K562 (cell line): ENCODE measurements at regions not wholly inside any gene's neighbourhood (a gene's known extent, or its start where the extent isn't known, plus 50 kb on each side); places are given as distances from the start of the nearest gene placed in this dataset.

Source experiments
- ATAC-seq: fragments of 200-7000 bp; cut with Tn5 transposase; 3 replicates; pipeline ENCODE4 v1.9.1; 2020; ENCODE audit warnings: moderate library complexity
- BruUV-seq: library from RNA; stranded (reverse); fragments of 400-500 nt; replicated peaks from 2 replicates; lab custom pipeline; 2021; lab: Mats Ljungman, UMichigan
- CTCF ChIA-PET: fragments of 300-600 bp; formaldehyde crosslinking; extraction: SDS; loops from one replicate; lab custom pipeline; 2021; ENCODE audit warnings: low intra/inter-chr PET ratio; lab: Yijun Ruan, JAX
- POLR2A ChIA-PET: fragments of 300-600, 350-650 bp; sonication (Branson Sonifier 250); formaldehyde crosslinking; extraction: SDS; loops from one replicate; lab custom pipeline; 2021; ENCODE audit warnings: antibody characterized with exemption, inconsistent platforms; lab: Yijun Ruan, JAX
- DNase-seq, 4 experiments: peaks; one replicate each; pipeline versions ENCODE4 v3.0.0 to v3.0.0-alpha.2; 2011 to 2018; ENCODE audit warnings: low spot score in 3 of 4, mixed read lengths in 3 of 4; ENCODE audit errors: extremely low read depth in 1 of 4
- FAIRE-seq: peaks from 2 replicates; lab custom pipeline; 2011; peaks lifted over from hg19 to GRCh38; lab: Jason Lieb, UNC
- H2AFZ ChIP-seq: 2 replicates; pipeline ENCODE4 v1.6.0; 2011; ENCODE audit warnings: low read depth, low read length, control low read depth, inconsistent platforms
- H3K27ac ChIP-seq: fragments of 200-600 bp; 3 replicates; pipeline ENCODE4 v1.8.0; 2011; ENCODE audit warnings: low read depth, mild to moderate bottlenecking, control low read depth, inconsistent platforms, low read length, moderate library complexity, mixed read lengths; ENCODE audit errors: extremely low read depth
- H3K27me3 ChIP-seq, 2 experiments: fragments of 300-600 bp in 1 of 2; 2 replicates in 1 of 2; 3 replicates in 1 of 2; pipeline versions ENCODE4 v1.6.0 to v1.8.0; 2011; ENCODE audit warnings: inconsistent platforms in 2 of 2, low read length in 2 of 2, mild to moderate bottlenecking in 1 of 2, mixed read lengths in 1 of 2, moderate library complexity in 1 of 2; ENCODE audit not compliant: control insufficient read depth in 2 of 2, insufficient read depth in 2 of 2
- H3K36me3 ChIP-seq: fragments of 300-600 bp; 3 replicates; pipeline ENCODE4 v1.8.0; 2011; ENCODE audit warnings: mild to moderate bottlenecking, low read length, inconsistent platforms; ENCODE audit not compliant: control insufficient read depth, insufficient read depth
- H3K4me1 ChIP-seq, 2 experiments: fragments of 200-600 bp in 1 of 2; replicated peaks in 1 of 2; 2 replicates in 1 of 2; 3 replicates in 1 of 2; pipeline versions ENCODE4 v1.5.1 to v1.8.0; 2011; ENCODE audit warnings: inconsistent platforms in 2 of 2, low read length in 2 of 2, mild to moderate bottlenecking in 1 of 2, mixed read lengths in 1 of 2, moderate library complexity in 1 of 2; ENCODE audit not compliant: control insufficient read depth in 2 of 2, insufficient read depth in 2 of 2
- H3K4me2 ChIP-seq: 2 replicates; pipeline ENCODE4 v1.6.1; 2011; ENCODE audit warnings: low read length, control low read depth, inconsistent platforms, mixed read lengths; ENCODE audit not compliant: insufficient read depth
- H3K4me3 ChIP-seq: fragments of 200-600 bp; sonication (generic), shearing (Covaris generic); 2 replicates; pipeline ENCODE4 v1.5.1; 2016; ENCODE audit warnings: control low read depth, inconsistent platforms
- H3K79me2 ChIP-seq: fragments of 200-600 bp; 3 replicates; pipeline ENCODE4 v1.8.0; 2011; ENCODE audit warnings: low read length, inconsistent platforms; ENCODE audit not compliant: control insufficient read depth, insufficient read depth
- H3K9ac ChIP-seq, 2 experiments: 2 replicates each; pipeline versions ENCODE4 v1.6.0 to v1.6.1; 2011; ENCODE audit warnings: low read depth in 2 of 2, low read length in 2 of 2, control low read depth in 1 of 2, inconsistent platforms in 1 of 2, mild to moderate bottlenecking in 1 of 2, mixed read lengths in 1 of 2; ENCODE audit not compliant: insufficient read depth in 1 of 2
- H3K9me1 ChIP-seq: one replicate; pipeline ENCODE4 v1.6.0; 2011; ENCODE audit warnings: inconsistent platforms, mild to moderate bottlenecking, low read length, moderate library complexity; ENCODE audit not compliant: control insufficient read depth, insufficient read depth
- H3K9me3 ChIP-seq: replicated peaks from 2 replicates; pipeline ENCODE4 v1.5.1; 2011; ENCODE audit warnings: low read depth, low read length, inconsistent platforms; ENCODE audit not compliant: control insufficient read depth, insufficient read depth
- H4K20me1 ChIP-seq: replicated peaks from 2 replicates; pipeline ENCODE4 v1.6.1; 2011; ENCODE audit warnings: low read length, inconsistent platforms, mixed read lengths; ENCODE audit not compliant: control insufficient read depth, insufficient read depth
- FOXA3 ChIP-seq, 2 experiments: fragments of 450-650 bp in 1 of 2; sonication (generic) in 1 of 2; formaldehyde crosslinking; IDR thresholded peaks in 1 of 2; conservative IDR thresholded peaks in 1 of 2; 2 replicates each; pipeline versions ENCODE4 v1.4.0 to v1.8.0; 2020 to 2022; ENCODE audit warnings: mild to moderate bottlenecking in 2 of 2, missing genetic modification reagents in 1 of 2
- GMEB1 ChIP-seq: fragments of 250-450 bp; sonication (Bioruptor Pico); IDR thresholded peaks from 2 replicates; pipeline ENCODE4 v1.4.0; 2020; ENCODE audit warnings: mild to moderate bottlenecking
- HEY1 ChIP-seq: fragments of 250-450 bp; sonication (Bioruptor Pico); IDR thresholded peaks from 2 replicates; pipeline ENCODE4 v1.5.0; 2020; ENCODE audit warnings: mild to moderate bottlenecking, moderate library complexity, borderline replicate concordance
- KAT7 ChIP-seq: sonication (generic); formaldehyde crosslinking; IDR thresholded peaks from 2 replicates; pipeline ENCODE4 v1.8.0; 2022; ENCODE audit warnings: missing genetic modification reagents, mild to moderate bottlenecking, borderline replicate concordance
- MED1 ChIP-seq: sonication (generic); formaldehyde crosslinking; IDR thresholded peaks from 2 replicates; pipeline ENCODE4 v1.8.1; 2023; ENCODE audit warnings: missing genetic modification reagents, borderline replicate concordance
- PTBP1 ChIP-seq: fragments of 200-400 bp; formaldehyde crosslinking; IDR thresholded peaks from 2 replicates; pipeline ENCODE4 v1.6.1; 2017; ENCODE audit warnings: low read depth, low read length
- RNF2 ChIP-seq: sonication (generic); IDR thresholded peaks from 2 replicates; pipeline ENCODE4 v1.6.1; 2016
- SMAD2 ChIP-seq: fragments of 150-350 bp; IDR thresholded peaks from 2 replicates; pipeline ENCODE4 v1.6.1; 2014; ENCODE audit warnings: low read depth, mild to moderate bottlenecking, low read length
- TCF7L2 ChIP-seq: fragments of 150-350 bp; IDR thresholded peaks from 2 replicates; pipeline ENCODE4 v1.6.1; 2016; ENCODE audit warnings: low read depth, mild to moderate bottlenecking, low read length, moderate library complexity
- TFAP4 ChIP-seq: sonication (generic); formaldehyde crosslinking; IDR thresholded peaks from 2 replicates; pipeline ENCODE4 v1.8.0; 2022; ENCODE audit warnings: missing genetic modification reagents, mild to moderate bottlenecking, moderate library complexity, borderline replicate concordance
- ZNF282 ChIP-seq: sonication (generic); formaldehyde crosslinking; IDR thresholded peaks from 2 replicates; pipeline ENCODE4 v1.8.1; 2023; ENCODE audit warnings: missing genetic modification reagents
- ZNF311 ChIP-seq: fragments of 250-450 bp; sonication (Bioruptor Pico); IDR thresholded peaks from 2 replicates; pipeline ENCODE4 v1.4.0; 2020; ENCODE audit warnings: mild to moderate bottlenecking, moderate library complexity
- ZNF592 ChIP-seq: fragments of 450-650 bp; IDR thresholded peaks from 2 replicates; pipeline ENCODE4 v1.6.1; 2017; ENCODE audit warnings: antibody characterized with exemption, mild to moderate bottlenecking
- WGBS: fragments of 100-300 bp; shearing (Covaris generic); methylation state at CpG from one replicate; pipeline ENCODE4 v1.1.6; 2016; ENCODE audit warnings: low coverage, mixed read lengths; ENCODE audit not compliant: insufficient coverage; ENCODE audit errors: missing lambda C conversion rate; 5-methylcytosine and 5-hydroxymethylcytosine counted together
- in situ Hi-C: fragments of 300-500 bp; cut with MboI; formaldehyde crosslinking; loops from 4 replicates; pipeline ENCODE4 v1.15.0; 2018; ENCODE audit warnings: inconsistent platforms, mixed read lengths
- intact Hi-C: fragments of 100-400 bp; cut with micrococcal nuclease; formaldehyde crosslinking; loops from 2 replicates; pipeline ENCODE4 v1.14.2; 2022
- TF ChIP-seq, protein P1 (sequence below), 2 experiments: IDR thresholded peaks; 2 replicates each; pipeline ENCODE4 v1.6.1; 2012; ENCODE audit warnings: improper control_type of control experiment in 2 of 2, low read depth in 2 of 2, low read length in 2 of 2, borderline replicate concordance in 1 of 2

DNA sequence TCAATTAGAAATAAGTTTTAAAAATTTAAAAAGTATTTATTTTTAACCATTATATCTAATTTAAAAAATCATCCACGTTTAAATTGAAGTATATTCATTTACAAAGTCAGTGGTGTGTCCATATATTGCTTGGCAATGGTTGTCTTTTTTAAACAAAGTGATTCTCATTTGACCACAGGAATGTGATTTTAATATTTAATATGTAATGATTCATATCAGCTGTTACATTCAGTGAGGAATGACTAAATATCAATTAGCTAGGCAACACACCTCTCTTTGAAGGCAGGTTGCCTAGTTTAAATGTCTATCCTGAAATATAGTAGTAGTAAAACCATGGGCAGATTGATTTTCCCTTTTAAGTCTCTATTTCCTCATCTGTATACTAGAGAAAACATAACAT is 392.2 kb upstream of the CCDC179 start:
- ATAC-seq (no peak), DNase-seq (no peak), FAIRE-seq (no peak)
- no peaks in the 10 kb centered on the region for H4K20me1 ChIP-seq
- intact Hi-C loops: no loop called here
- no peaks in the 10 kb centered on the region for H3K79me2 ChIP-seq
- no peaks in the 10 kb centered on the region for H3K9me1 ChIP-seq
- H2AFZ ChIP-seq: no peak overlapping the region
- ChIA-PET POLR2A (no interaction called here), CTCF (no interaction called here)
- no peaks in the 10 kb centered on the region for H3K36me3 ChIP-seq
- H3K4me3 ChIP-seq: no peak overlapping the region
- H3K27ac ChIP-seq: no peak overlapping the region
- in situ Hi-C loops: no loop called here
- H3K9ac ChIP-seq: no peak overlapping the region
- no peak overlapping the region for H3K4me2 ChIP-seq
- H3K9me3 ChIP-seq: no peaks in the 10 kb centered on the region
- no peaks in the 10 kb centered on the region for H3K4me1 ChIP-seq
- BruUV-seq: no TSS peak
- WGBS: 0% methylated on average over 1 of the region's 1 CpG
- H3K27me3 ChIP-seq: no peaks in the 10 kb centered on the region
- TF ChIP-seq TCF7L2 (no peak), KAT7 (CRISPR knock-in tag) (no peak), TFAP4 (CRISPR knock-in tag) (no peak), RNF2 (no peak), GMEB1 (CRISPR knock-in tag) (no peak), FOXA3 (CRISPR knock-in tag; conservative IDR thresholded peaks at IDR 0.05 in 1 of 2, IDR thresholded peaks at IDR 0.05 in 1 of 2) (no peak), PTBP1 (no peak), HEY1 (CRISPR knock-in tag) (no peak), ZNF311 (CRISPR knock-in tag) (no peak), ZNF282 (CRISPR knock-in tag) (no peak), ZNF592 (no peak), MED1 (no peak), SMAD2 (no peak)
- TF ChIP-seq, protein P1, sequence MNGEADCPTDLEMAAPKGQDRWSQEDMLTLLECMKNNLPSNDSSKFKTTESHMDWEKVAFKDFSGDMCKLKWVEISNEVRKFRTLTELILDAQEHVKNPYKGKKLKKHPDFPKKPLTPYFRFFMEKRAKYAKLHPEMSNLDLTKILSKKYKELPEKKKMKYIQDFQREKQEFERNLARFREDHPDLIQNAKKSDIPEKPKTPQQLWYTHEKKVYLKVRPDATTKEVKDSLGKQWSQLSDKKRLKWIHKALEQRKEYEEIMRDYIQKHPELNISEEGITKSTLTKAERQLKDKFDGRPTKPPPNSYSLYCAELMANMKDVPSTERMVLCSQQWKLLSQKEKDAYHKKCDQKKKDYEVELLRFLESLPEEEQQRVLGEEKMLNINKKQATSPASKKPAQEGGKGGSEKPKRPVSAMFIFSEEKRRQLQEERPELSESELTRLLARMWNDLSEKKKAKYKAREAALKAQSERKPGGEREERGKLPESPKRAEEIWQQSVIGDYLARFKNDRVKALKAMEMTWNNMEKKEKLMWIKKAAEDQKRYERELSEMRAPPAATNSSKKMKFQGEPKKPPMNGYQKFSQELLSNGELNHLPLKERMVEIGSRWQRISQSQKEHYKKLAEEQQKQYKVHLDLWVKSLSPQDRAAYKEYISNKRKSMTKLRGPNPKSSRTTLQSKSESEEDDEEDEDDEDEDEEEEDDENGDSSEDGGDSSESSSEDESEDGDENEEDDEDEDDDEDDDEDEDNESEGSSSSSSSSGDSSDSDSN (IDR thresholded peaks at IDR 0.05; ENCODE audit: borderline replicate concordance in 1 of 2, low read depth in 2 of 2, low read length in 2 of 2): no peak
